ENCODE measurements at regions not wholly inside any gene's neighbourhood (a gene's known extent, or its start where the extent isn't known, plus 50 kb on each side); places are given as distances from the start of the nearest gene placed in this dataset.

DNA sequence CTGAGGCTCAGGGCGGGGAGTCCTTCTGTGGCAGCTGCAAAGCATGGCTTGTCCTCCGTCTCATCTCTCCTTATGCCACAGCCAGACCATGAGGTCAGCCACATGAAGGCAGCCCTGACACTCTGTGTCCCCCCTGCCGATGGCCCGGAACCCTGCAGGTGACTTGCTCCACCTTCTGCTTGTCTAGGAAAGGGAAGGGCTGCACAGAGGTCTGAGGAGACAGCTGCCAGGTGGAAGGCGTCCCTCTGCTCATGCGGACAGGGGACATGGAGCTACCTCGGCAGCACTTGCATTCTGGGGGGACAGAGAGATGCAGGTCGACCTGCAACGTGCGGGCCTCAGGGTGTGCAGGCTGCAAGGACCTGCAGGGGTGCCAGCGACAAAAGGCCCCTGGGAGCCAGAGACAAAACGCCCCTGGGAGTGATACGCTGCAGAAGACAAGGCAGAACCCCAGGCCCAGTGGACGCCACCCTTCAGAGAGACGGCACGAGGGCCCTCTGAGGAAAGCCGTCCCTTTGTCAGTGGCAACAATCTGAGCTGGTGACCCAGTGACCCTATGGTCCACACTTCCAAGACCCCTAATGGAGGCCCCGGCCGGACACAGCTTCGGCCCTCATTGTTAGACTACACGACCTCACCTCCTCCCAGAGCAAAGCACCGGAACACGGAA lies 205.2 kb upstream of the PPP2R2D start:
- no peaks in the 10 kb centered on the region for H3K36me3 ChIP-seq (ENCODE audit: control insufficient read depth, low read depth, low read length)
- H3K9ac ChIP-seq (ENCODE audit: low read length): no peak overlapping the region
- no peak overlapping the region for H3K4me3 ChIP-seq (ENCODE audit: low read length)
- H3K27me3 ChIP-seq (ENCODE audit: control insufficient read depth, insufficient read depth, low read length): no peaks in the 10 kb centered on the region
- H3K27ac ChIP-seq (ENCODE audit: low read length): no peak overlapping the region
- H3K9me3 ChIP-seq (ENCODE audit: control insufficient read depth, low read depth, low read length): no peaks in the 10 kb centered on the region
- H3K4me1 ChIP-seq (ENCODE audit: control insufficient read depth, low read depth, low read length): no peaks in the 10 kb centered on the region

DNA sequence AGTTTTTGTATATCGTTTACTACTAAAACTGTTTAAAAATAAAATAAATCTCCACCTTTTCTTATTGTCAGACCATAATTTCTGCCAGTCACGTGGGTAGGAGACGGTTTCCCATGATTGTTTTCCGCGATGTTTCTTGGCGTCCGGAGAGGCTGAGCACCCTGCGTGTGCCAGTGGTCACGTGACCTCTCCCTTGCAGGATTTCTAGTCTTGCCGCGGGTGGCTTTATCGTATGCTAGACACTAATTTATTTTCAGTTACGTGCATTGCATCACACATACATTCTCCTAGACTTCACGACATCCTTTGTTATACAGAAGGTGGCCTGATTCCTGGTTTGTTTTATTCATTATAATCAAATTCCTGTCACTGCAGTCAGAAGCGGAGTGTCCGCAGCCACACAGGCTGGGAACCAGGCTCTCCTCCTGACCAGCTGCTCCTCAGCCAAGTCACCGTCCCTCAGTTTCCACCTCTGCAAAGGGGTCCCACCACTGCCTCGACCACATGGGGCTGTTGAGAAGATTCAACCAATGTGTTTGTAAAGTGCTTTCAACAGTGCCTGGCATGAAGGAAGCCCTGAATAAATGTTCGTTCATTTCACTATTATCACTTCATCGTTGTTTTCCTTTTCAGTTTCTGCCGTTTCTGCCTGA lies 203.2 kb upstream of the PPP2R2D start:
- Histone ChIP-seq H3K9me3 (ENCODE audit: control insufficient read depth, low read depth, low read length) (no peaks in the 10 kb centered on the region), H3K36me3 (ENCODE audit: control insufficient read depth, low read depth, low read length) (no peaks in the 10 kb centered on the region), H3K9ac (ENCODE audit: low read length) (no peak overlapping the region), H3K4me1 (ENCODE audit: control insufficient read depth, low read depth, low read length) (no peaks in the 10 kb centered on the region), H3K4me3 (ENCODE audit: low read length) (no peak overlapping the region), H3K27ac (ENCODE audit: low read length) (no peak overlapping the region), H3K27me3 (ENCODE audit: control insufficient read depth, insufficient read depth, low read length) (no peaks in the 10 kb centered on the region)

- H3K27ac ChIP-seq (ENCODE audit: low read length): no peak overlapping the region
- H3K9ac ChIP-seq (ENCODE audit: low read length): no peak overlapping the region
- H3K4me3 ChIP-seq (ENCODE audit: low read length): no peak overlapping the region
- no peaks in the 10 kb centered on the region for H3K36me3 ChIP-seq (ENCODE audit: control insufficient read depth, low read depth, low read length)
- no peaks in the 10 kb centered on the region for H3K9me3 ChIP-seq (ENCODE audit: control insufficient read depth, low read depth, low read length)
- H3K27me3 ChIP-seq (ENCODE audit: control insufficient read depth, insufficient read depth, low read length): no peaks in the 10 kb centered on the region
- H3K4me1 ChIP-seq (ENCODE audit: control insufficient read depth, low read depth, low read length): no peaks in the 10 kb centered on the region
These were observed 202.6 kb upstream of the PPP2R2D start for GRCh38 chr10:131698232-131698631.

GRCh38 chr10:131698986-131699385 lies 201.8 kb upstream of the PPP2R2D start:
- Histone ChIP-seq H3K9ac (ENCODE audit: low read length) (no peak overlapping the region), H3K4me1 (ENCODE audit: control insufficient read depth, low read depth, low read length) (no peaks in the 10 kb centered on the region), H3K9me3 (ENCODE audit: control insufficient read depth, low read depth, low read length) (no peaks in the 10 kb centered on the region), H3K4me3 (ENCODE audit: low read length) (no peak overlapping the region), H3K36me3 (ENCODE audit: control insufficient read depth, low read depth, low read length) (no peaks in the 10 kb centered on the region), H3K27ac (ENCODE audit: low read length) (no peak overlapping the region), H3K27me3 (ENCODE audit: control insufficient read depth, insufficient read depth, low read length) (no peaks in the 10 kb centered on the region)

- no peaks in the 10 kb centered on the region for H3K4me1 ChIP-seq (ENCODE audit: control insufficient read depth, low read depth, low read length)
- no peak overlapping the region for H3K27ac ChIP-seq (ENCODE audit: low read length)
- H3K4me3 ChIP-seq (ENCODE audit: low read length): no peak overlapping the region
- H3K9ac ChIP-seq (ENCODE audit: low read length): no peak overlapping the region
- H3K27me3 ChIP-seq (ENCODE audit: control insufficient read depth, insufficient read depth, low read length): no peaks in the 10 kb centered on the region
- no peaks in the 10 kb centered on the region for H3K36me3 ChIP-seq (ENCODE audit: control insufficient read depth, low read depth, low read length)
- H3K9me3 ChIP-seq (ENCODE audit: control insufficient read depth, low read depth, low read length): no peaks in the 10 kb centered on the region
These were observed 200.8 kb upstream of the PPP2R2D start for GRCh38 chr10:131700032-131700431.

- Histone ChIP-seq H3K4me3 (ENCODE audit: low read length) (no peak overlapping the region), H3K36me3 (ENCODE audit: control insufficient read depth, low read depth, low read length) (no peaks in the 10 kb centered on the region), H3K27ac (ENCODE audit: low read length) (no peak overlapping the region), H3K27me3 (ENCODE audit: control insufficient read depth, insufficient read depth, low read length) (no peaks in the 10 kb centered on the region), H3K4me1 (ENCODE audit: control insufficient read depth, low read depth, low read length) (no peaks in the 10 kb centered on the region), H3K9ac (ENCODE audit: low read length) (no peak overlapping the region), H3K9me3 (ENCODE audit: control insufficient read depth, low read depth, low read length) (no peaks in the 10 kb centered on the region)
These were observed 200.3 kb upstream of the PPP2R2D start for GRCh38 chr10:131700506-131700905.

DNA sequence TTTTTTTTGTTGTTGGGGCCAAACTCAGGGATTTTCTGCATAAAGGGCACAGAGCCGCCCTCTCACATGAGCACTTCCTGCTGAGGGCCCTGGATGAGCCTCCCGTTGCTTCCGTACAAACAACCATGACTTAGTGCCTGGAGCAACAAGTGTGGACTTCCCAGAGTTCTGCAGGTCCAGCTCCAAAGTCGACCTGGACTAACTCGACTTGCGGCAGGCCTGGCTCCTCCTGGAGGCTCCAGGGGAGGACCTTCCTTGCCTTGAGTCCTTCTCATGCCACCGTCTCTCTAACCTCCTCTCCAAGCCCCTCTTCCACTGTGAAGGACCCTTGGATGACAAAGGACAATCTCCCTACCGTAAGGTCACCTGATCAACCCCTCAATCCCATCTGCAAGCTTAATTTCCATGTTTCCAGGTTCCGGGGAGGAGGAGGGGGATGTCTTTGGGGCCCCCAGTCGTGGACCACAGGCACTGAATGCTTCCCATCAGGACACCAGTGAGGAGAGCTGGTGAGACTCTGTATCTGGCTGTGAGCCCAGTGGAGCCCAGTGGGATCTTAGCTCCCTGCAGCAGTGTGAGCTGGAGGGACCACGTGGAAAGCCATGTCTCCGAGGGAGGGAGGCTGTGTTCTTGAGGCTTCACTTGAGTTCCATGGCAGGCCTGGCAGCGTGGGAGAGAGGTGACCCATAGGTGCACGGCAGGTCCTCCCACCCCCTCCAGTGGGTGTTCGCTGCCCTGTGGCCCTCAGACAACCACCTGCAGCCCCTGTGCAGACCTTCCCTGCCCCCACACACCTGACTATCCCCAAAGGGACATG lies 199.5 kb upstream of the PPP2R2D start:
- Histone ChIP-seq H3K27me3 (ENCODE audit: control insufficient read depth, insufficient read depth, low read length) (no peaks in the 10 kb centered on the region), H3K9me3 (ENCODE audit: control insufficient read depth, low read depth, low read length) (no peaks in the 10 kb centered on the region), H3K9ac (ENCODE audit: low read length) (no peak overlapping the region), H3K4me1 (ENCODE audit: control insufficient read depth, low read depth, low read length) (no peaks in the 10 kb centered on the region), H3K36me3 (ENCODE audit: control insufficient read depth, low read depth, low read length) (no peaks in the 10 kb centered on the region), H3K4me3 (ENCODE audit: low read length) (no peak overlapping the region), H3K27ac (ENCODE audit: low read length) (no peak overlapping the region)

DNA sequence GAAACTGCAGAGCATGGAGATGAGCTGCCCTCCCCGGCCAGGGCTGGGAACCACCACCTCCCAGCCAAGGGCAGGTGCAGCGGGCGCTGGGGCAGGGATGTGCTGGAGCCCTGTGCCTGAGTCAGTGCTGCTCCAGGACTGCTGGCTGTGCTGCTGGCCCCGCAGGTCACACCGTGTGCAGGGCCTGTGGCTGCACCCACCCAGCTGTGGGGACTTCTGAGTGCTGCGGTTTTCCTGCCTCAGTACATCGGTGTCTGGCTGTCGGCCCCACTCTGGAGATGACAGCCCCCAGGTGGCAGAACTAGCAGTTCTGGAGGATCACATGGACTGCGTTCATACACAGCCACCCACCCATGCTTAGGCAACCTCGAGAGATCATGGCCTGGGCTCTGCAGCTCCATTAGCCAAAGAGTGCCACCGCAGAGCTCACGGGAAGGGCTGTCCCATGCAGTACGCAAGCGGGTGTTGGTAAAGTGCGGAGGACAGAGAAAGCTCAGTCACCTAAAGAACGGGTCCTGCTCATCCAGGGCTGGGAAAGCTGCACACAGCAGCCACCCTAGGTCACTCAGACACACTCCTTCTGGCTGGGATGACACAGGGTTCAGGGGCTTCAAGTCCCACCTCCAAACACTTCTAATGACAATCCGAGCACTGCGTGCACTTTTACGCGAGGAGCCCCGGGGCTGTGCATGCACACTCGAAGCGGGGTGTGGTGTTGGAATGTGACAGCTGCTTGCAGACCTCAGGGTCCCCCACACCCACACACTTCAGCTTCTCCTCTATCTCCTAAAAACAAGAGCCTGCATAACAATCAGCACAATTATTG lies 198.1 kb upstream of the PPP2R2D start:
- no peaks in the 10 kb centered on the region for H3K27me3 ChIP-seq (ENCODE audit: control insufficient read depth, insufficient read depth, low read length)
- no peaks in the 10 kb centered on the region for H3K36me3 ChIP-seq (ENCODE audit: control insufficient read depth, low read depth, low read length)
- H3K4me3 ChIP-seq (ENCODE audit: low read length): no peak overlapping the region
- H3K27ac ChIP-seq (ENCODE audit: low read length): no peak overlapping the region
- H3K9ac ChIP-seq (ENCODE audit: low read length): no peak overlapping the region
- no peaks in the 10 kb centered on the region for H3K9me3 ChIP-seq (ENCODE audit: control insufficient read depth, low read depth, low read length)
- H3K4me1 ChIP-seq (ENCODE audit: control insufficient read depth, low read depth, low read length): no peaks in the 10 kb centered on the region

DNA sequence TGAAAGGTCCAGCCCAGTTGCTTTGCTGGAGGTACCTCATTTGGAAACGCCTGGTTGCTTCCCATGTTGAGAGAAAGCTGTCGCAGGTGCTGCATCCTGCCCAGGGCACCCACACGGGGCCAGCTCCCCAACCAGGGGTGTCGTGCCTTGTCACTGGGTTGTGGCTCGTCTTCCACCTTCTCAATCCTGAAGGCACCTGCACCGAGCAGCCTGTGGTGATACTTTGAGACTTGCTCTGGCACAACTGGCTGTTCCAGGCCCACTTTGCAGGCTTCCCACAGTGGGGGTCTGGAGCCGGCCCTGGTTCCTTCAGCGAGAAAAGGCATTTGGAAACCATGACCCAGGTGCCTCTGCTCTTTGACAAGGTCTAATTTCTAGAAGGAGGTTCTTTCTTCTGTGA lies 197.3 kb upstream of the PPP2R2D start:
- Histone ChIP-seq H3K27me3 (ENCODE audit: control insufficient read depth, insufficient read depth, low read length) (no peaks in the 10 kb centered on the region), H3K9ac (ENCODE audit: low read length) (no peak overlapping the region), H3K36me3 (ENCODE audit: control insufficient read depth, low read depth, low read length) (no peaks in the 10 kb centered on the region), H3K4me1 (ENCODE audit: control insufficient read depth, low read depth, low read length) (no peaks in the 10 kb centered on the region), H3K27ac (ENCODE audit: low read length) (no peak overlapping the region), H3K9me3 (ENCODE audit: control insufficient read depth, low read depth, low read length) (no peaks in the 10 kb centered on the region), H3K4me3 (ENCODE audit: low read length) (no peak overlapping the region)

- H3K9me3 ChIP-seq (ENCODE audit: control insufficient read depth, low read depth, low read length): no peaks in the 10 kb centered on the region
- no peak overlapping the region for H3K4me3 ChIP-seq (ENCODE audit: low read length)
- H3K9ac ChIP-seq (ENCODE audit: low read length): no peak overlapping the region
- no peaks in the 10 kb centered on the region for H3K27me3 ChIP-seq (ENCODE audit: control insufficient read depth, insufficient read depth, low read length)
- no peak overlapping the region for H3K27ac ChIP-seq (ENCODE audit: low read length)
- no peaks in the 10 kb centered on the region for H3K36me3 ChIP-seq (ENCODE audit: control insufficient read depth, low read depth, low read length)
- H3K4me1 ChIP-seq (ENCODE audit: control insufficient read depth, low read depth, low read length): no peaks in the 10 kb centered on the region
These were observed 196.9 kb upstream of the PPP2R2D start for GRCh38 chr10:131703941-131704340.

DNA sequence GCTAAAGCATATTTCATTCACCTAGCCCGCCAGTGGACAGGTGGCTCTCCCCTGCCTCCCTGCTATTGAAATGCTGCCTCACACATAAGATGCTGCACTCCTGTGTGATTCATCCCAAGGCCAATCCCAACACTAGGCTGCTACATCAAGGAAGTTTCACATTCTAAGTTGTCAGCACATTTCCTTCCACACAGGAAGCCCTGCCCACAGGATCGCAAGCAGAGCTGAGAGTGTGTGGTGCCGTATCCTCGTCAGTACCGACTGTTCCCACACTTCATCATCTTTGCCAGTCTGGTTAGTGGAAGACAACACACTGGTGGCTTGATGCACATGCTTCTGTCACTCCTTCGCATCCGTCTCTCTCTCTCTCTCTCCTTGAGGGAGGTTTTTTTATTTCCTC lies 194.3 kb upstream of the PPP2R2D start:
- Histone ChIP-seq H3K9ac (ENCODE audit: low read length) (no peak overlapping the region), H3K27ac (ENCODE audit: low read length) (no peak overlapping the region), H3K4me1 (ENCODE audit: control insufficient read depth, low read depth, low read length) (no peaks in the 10 kb centered on the region), H3K27me3 (ENCODE audit: control insufficient read depth, insufficient read depth, low read length) (no peaks in the 10 kb centered on the region), H3K9me3 (ENCODE audit: control insufficient read depth, low read depth, low read length) (no peaks in the 10 kb centered on the region), H3K4me3 (ENCODE audit: low read length) (no peak overlapping the region), H3K36me3 (ENCODE audit: control insufficient read depth, low read depth, low read length) (no peaks in the 10 kb centered on the region)

Data from iPS-18a (cell line).